SU-DHL-6 (cell line): ENCODE measurements at regions not wholly inside any gene's neighbourhood (a gene's known extent, or its start where the extent isn't known, plus 50 kb on each side); places are given as distances from the start of the nearest gene placed in this dataset.

Experiments used
- H2AFZ ChIP-seq: fragments of 200-600 bp; sonication (generic); 2 replicates; pipeline ENCODE4 v1.6.1; 2014; ENCODE audit warnings: low read depth, mild to moderate bottlenecking, moderate library complexity, mixed read lengths, antibody characterized with exemption, low read length; ENCODE audit not compliant: severe bottlenecking
- H3F3A ChIP-seq: fragments of 200-600 bp; shearing (Covaris generic); 2 replicates; pipeline ENCODE4 v1.6.0; 2016; ENCODE audit warnings: antibody characterized with exemption, mild to moderate bottlenecking; ENCODE audit not compliant: insufficient read depth
- H3K27ac ChIP-seq: fragments of 200-600 bp; sonication (generic); 2 replicates; pipeline ENCODE4 v1.5.1; 2016; ENCODE audit warnings: low read depth, mild to moderate bottlenecking, low read length, moderate library complexity, mixed read lengths
- H3K27me3 ChIP-seq: fragments of 200-600 bp; sonication (generic), shearing (Covaris generic); 2 replicates; pipeline ENCODE4 v1.6.0; 2014; ENCODE audit warnings: mild to moderate bottlenecking, low read length
- H3K36me3 ChIP-seq: fragments of 200-600 bp; sonication (generic); 2 replicates; pipeline ENCODE4 v1.6.1; 2014; ENCODE audit warnings: mild to moderate bottlenecking, low read length, mixed read lengths
- H3K4me2 ChIP-seq: fragments of 300-600, 200-600 bp; shearing (Covaris generic), sonication (generic); 2 replicates; pipeline ENCODE4 v1.6.0; 2014; ENCODE audit warnings: low read length, low read depth, mild to moderate bottlenecking; ENCODE audit not compliant: poor library complexity, severe bottlenecking
- H3K4me3 ChIP-seq: fragments of 200-600 bp; sonication (generic); 2 replicates; pipeline ENCODE4 v1.5.1; 2014; ENCODE audit warnings: antibody characterized with exemption, low read length, mild to moderate bottlenecking, mixed read lengths; ENCODE audit not compliant: insufficient read depth, poor library complexity, severe bottlenecking
- H3K79me2 ChIP-seq: fragments of 200-600 bp; sonication (generic); 2 replicates; pipeline ENCODE4 v1.6.1; 2014; ENCODE audit warnings: mild to moderate bottlenecking, low read length, moderate library complexity; ENCODE audit not compliant: insufficient read depth
- H3K9ac ChIP-seq: fragments of 200-600 bp; sonication (generic); 2 replicates; pipeline ENCODE4 v1.7.0; 2014; ENCODE audit warnings: mild to moderate bottlenecking, low read length
- H3K9me2 ChIP-seq: fragments of 200-600 bp; sonication (generic); replicated peaks from 2 replicates; pipeline ENCODE4 v1.6.1; 2014; ENCODE audit warnings: low read length; ENCODE audit not compliant: insufficient read depth
- H3K9me3 ChIP-seq: fragments of 200-600 bp; sonication (generic); 2 replicates; pipeline ENCODE4 v1.6.1; 2014; ENCODE audit warnings: low read length, mixed read lengths; ENCODE audit not compliant: insufficient read depth
- H4K20me1 ChIP-seq: fragments of 200-600 bp; sonication (generic); 2 replicates; pipeline ENCODE4 v1.6.1; 2014; ENCODE audit warnings: low read depth, mild to moderate bottlenecking, antibody characterized with exemption, low read length, moderate library complexity, mixed read lengths
- EZH2phosphoT487 ChIP-seq: fragments of 200-600 bp; sonication (generic), shearing (Covaris generic); conservative IDR thresholded peaks from 2 replicates; pipeline ENCODE4 v1.6.1; 2018; ENCODE audit warnings: mild to moderate bottlenecking, antibody characterized with exemption, low read length, moderate library complexity, mixed read lengths
- TF ChIP-seq, protein P1 (sequence below): fragments of 200-600 bp; sonication (generic); IDR thresholded peaks from one replicate; pipeline ENCODE4 v1.5.1; 2017; ENCODE audit warnings: antibody characterized with exemption, mild to moderate bottlenecking, low read length, moderate library complexity; ENCODE audit not compliant: insufficient read depth, poor library complexity, severe bottlenecking

DNA sequence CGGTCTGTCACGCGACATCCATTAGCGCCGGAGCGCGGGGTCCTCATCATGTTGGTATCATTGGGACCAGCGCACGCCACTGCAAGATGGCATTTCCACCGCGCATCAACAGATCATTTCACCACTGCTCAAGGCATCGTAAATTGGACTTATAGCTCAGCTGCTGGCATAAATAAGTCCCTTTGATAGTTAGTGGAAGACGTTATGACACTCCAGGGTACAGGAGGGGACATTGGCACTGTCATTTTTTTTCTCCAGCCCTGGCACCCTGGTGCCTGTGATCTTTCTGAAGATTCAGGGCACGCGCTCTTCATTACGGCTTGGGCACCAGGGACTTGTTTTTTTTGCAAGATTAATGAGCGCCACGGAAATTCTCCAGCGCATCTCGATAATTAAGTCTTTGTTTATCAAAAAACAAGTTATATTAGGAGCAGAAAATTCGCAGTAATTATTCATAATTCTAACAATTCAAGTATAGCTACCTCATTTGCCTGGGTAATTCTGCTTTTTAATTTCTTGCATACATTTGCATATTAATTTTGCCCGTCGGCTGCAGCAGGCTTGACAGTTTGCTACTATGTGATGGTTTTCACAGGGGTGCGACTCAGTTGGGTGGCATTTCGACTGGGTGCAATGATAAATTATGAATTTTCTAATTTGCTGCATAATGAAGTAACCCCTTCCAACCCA lies 167.7 kb downstream of the VRK1 start:
- no peaks in the 10 kb centered on the region for H3K27me3 ChIP-seq
- H3K9me2 ChIP-seq: no peaks in the 10 kb centered on the region
- H3K36me3 ChIP-seq: no peaks in the 10 kb centered on the region
- H3F3A ChIP-seq: no peaks in the 10 kb centered on the region
- no peak overlapping the region for H2AFZ ChIP-seq
- no peak overlapping the region for H3K4me3 ChIP-seq
- no peaks in the 10 kb centered on the region for H3K79me2 ChIP-seq
- peaks cover 4% of the 10 kb centered on the region; the same call in 1 of the 2 replicates for H3K9me3 ChIP-seq
- H3K4me2 ChIP-seq: no peak overlapping the region
- no peak overlapping the region for H3K27ac ChIP-seq
- no peak for TF ChIP-seq EZH2phosphoT487
- TF ChIP-seq, protein P1, sequence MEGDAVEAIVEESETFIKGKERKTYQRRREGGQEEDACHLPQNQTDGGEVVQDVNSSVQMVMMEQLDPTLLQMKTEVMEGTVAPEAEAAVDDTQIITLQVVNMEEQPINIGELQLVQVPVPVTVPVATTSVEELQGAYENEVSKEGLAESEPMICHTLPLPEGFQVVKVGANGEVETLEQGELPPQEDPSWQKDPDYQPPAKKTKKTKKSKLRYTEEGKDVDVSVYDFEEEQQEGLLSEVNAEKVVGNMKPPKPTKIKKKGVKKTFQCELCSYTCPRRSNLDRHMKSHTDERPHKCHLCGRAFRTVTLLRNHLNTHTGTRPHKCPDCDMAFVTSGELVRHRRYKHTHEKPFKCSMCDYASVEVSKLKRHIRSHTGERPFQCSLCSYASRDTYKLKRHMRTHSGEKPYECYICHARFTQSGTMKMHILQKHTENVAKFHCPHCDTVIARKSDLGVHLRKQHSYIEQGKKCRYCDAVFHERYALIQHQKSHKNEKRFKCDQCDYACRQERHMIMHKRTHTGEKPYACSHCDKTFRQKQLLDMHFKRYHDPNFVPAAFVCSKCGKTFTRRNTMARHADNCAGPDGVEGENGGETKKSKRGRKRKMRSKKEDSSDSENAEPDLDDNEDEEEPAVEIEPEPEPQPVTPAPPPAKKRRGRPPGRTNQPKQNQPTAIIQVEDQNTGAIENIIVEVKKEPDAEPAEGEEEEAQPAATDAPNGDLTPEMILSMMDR: no peak
- H3K9ac ChIP-seq: no peak overlapping the region
- no peaks in the 10 kb centered on the region for H4K20me1 ChIP-seq

DNA sequence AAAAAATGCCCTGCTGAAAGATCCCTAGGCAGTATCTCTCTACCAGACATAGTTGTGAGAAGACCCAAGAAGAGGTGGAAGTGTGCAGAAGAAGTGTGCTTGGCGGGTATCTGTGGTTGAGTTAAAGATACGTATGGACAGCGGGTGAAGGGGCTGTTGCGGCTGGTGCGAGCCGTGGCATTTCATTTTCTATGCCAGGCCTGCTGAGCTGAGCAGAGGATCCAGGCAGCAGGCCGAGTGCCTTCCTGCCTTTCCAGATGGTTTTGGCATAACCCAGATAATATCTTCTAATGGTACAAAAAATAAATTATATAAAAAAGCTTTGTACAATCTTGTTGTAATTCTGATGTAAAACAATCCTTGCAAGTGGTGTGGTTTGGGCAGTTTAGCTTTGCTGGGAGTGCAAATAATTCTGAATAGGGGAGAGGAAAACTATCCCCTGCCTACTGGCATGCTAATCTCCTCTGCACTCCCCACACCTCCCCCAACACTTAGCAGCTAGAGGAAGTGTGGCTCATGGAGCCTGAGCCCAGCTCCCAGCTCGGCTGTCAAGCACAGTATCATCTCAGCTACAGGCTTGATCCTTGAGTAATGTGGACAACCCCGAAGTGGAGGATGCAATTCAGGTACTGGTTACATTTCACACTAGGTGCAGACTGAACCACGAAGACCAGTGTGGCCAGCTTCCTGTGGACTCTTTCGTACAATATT lies 168.9 kb downstream of the VRK1 start:
- H4K20me1 ChIP-seq: no peaks in the 10 kb centered on the region
- H3K36me3 ChIP-seq: no peaks in the 10 kb centered on the region
- no peaks in the 10 kb centered on the region for H3K27me3 ChIP-seq
- H3K79me2 ChIP-seq: no peaks in the 10 kb centered on the region
- H3K9me2 ChIP-seq: no peaks in the 10 kb centered on the region
- no peak overlapping the region for H2AFZ ChIP-seq
- peaks cover 4% of the 10 kb centered on the region; the same call in 1 of the 2 replicates for H3K9me3 ChIP-seq
- no peak for TF ChIP-seq EZH2phosphoT487
- H3K4me2 ChIP-seq: no peak overlapping the region
- H3K4me3 ChIP-seq: no peak overlapping the region
- no peak overlapping the region for H3K9ac ChIP-seq
- H3F3A ChIP-seq: no peaks in the 10 kb centered on the region
- no peak overlapping the region for H3K27ac ChIP-seq

DNA sequence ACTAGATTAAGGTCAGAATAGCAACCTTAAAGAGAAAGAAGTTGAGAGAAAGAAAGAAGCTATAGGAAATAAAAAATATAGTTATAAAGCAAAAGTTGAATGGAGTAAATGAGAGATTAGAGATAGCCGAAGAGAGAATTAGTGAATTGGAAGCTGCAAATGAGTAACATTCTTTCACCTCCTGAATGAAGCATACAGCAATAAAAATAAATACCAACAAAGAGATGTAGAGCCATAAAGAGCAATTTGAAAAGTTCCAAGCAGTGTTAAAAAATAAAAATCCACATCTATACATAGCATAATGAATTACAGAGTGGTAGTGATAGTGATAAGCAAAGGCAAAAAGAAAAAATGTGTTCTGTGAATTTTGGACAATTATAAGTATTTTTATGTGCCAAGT lies 177.9 kb downstream of the VRK1 start:
- TF ChIP-seq, protein P1: no peak
- no peak for TF ChIP-seq EZH2phosphoT487
- H3K79me2 ChIP-seq: no peaks in the 10 kb centered on the region
- no peak overlapping the region for H2AFZ ChIP-seq
- H3K27me3 ChIP-seq: no peaks in the 10 kb centered on the region
- H3K9me2 ChIP-seq: no peaks in the 10 kb centered on the region
- H3K4me2 ChIP-seq: no peak overlapping the region
- no peak overlapping the region for H3K27ac ChIP-seq
- H3K9me3 ChIP-seq: peaks cover 16% of the 10 kb centered on the region
- H3K36me3 ChIP-seq: peaks cover 4% of the 10 kb centered on the region; the same call in 1 of the 2 replicates
- no peak overlapping the region for H3K4me3 ChIP-seq
- no peak overlapping the region for H3K9ac ChIP-seq
- no peaks in the 10 kb centered on the region for H3F3A ChIP-seq
- H4K20me1 ChIP-seq: no peaks in the 10 kb centered on the region
